GM21390 (cell line): ENCODE measurements at regions not wholly inside any gene's neighbourhood (a gene's known extent, or its start where the extent isn't known, plus 50 kb on each side); places are given as distances from the start of the nearest gene placed in this dataset.
A peak's percentile ranks its signal among the peaks of the same experiment; 100 is the strongest.
"Not testable (repeated sequence)": the region's sequence is repeated elsewhere in the genome, so short reads cannot be mapped to it uniquely, and the experiment has no call there.

Experiments used
- ATAC-seq: cut with Tn5 transposase; IDR thresholded peaks from one replicate; pipeline ENCODE4 v1.9.1; 2021; ENCODE audit not compliant: unreplicated experiment

DNA sequence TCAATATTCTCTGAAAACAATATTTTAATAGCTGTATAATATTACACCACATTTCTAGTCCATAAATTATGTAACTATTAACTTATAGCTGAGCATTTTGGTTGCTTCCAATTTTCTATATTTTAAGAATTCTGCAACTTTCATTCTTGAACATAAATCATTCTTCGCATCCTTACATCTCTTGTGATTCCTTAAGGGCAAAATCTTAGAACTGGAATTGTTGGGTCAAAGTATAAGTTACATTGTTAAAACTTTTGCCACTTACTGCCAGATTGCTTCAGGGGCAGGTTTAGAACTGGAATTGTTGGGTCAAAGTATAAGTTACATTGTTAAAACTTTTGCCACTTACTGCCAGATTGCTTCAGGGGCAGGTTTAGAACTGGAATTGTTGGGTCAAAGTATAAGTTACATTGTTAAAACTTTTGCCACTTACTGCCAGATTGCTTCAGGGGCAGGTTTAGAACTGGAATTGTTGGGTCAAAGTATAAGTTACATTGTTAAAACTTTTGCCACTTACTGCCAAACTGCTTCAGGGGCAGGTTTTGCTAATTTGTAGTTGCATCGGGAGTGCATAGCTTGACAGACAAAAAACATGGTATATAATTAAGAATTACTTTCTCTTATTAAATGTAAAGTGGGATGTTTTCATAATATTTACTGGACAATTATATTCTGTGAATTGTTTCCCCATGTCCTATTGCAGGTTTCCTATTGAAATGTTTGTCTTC lies 179.9 kb upstream of the OR13F1 start:
- not testable (repeated sequence) for ATAC-seq

DNA sequence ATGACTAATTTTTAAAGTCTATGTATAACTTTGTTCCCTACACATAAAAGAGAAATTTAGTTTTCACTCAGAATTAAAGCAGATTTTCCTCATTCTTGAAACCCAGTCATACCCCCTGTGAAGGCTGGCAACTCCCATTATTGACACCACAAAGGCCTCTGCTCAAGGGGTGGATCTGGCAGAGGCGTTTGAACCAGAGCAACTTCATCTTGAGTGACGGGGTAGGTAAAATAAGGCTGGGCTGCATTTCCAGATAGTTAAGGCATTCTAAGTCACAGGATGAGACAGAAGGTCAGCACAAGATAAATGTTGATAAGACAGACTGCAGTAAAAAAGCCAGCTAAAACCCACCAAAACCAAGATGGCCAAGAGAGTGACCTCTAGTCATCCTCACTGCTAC lies 177.2 kb upstream of the OR13F1 start:
- ATAC-seq = no peak

- no peak for ATAC-seq
These were observed 174.8 kb upstream of the OR13F1 start for GRCh38 chr9:104329245-104329644.

DNA sequence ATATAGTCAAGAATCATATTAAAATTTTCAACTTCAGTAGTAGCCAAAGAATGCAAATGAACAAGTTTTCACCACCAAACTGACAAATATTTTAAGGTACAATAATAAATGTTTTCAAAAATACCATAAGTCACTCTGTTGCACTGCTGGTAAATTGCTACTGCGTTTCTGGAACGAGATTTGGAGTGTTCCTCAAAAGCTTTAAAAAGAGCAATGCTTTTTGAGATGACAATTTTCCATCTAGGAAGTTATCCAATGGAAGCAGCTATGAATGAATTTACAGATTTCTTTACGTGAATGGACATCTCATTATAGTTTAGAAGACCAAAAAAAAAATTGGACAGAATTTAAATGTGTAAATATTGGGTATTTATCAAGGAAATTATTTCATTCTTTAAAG lies 173.2 kb upstream of the OR13F1 start:
- no peak for ATAC-seq

DNA sequence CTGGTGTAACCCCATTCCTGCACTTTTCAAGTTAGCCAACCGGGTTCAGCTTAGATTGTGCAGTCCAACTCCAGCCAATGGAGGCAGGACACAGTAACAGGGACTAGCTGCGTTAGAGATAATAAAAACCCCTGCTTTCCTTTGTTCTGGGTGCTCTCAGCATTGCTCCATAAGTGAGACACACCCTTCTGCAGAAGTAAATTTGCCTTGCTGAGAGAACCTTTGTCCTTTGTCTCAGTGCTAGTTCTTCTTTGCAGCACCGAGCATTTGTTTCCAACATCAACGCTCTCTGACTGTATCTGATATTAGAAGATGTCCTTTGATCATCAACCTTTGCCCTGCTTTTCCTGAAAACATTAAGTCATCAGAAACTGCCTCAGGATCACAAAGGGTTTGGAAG lies 169.5 kb upstream of the OR13F1 start:
- no peak for ATAC-seq

DNA sequence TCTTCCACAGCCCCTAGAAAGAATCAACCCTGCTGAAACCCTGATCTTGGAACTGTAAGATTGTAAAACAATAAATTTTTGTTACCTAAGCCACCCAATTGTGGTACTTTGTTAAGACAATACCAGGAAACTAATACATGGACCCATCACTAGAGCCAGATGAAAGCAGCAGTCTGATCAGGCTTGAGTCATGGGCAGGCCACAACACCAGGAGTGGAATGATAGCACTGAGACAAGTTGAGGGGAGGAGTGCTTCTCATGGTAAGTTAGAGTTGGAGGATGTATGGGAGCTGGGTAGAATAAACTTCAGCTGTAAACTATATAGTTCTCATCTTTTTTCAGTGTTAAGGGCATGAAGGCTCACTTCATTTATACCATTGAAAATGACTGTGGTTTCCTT lies 164.4 kb upstream of the OR13F1 start:
- ATAC-seq = no peak

- no peak for ATAC-seq
These were observed 161.5 kb upstream of the OR13F1 start for GRCh38 chr9:104342552-104342951.

GRCh38 chr9:104345061-104345460 lies 159.0 kb upstream of the OR13F1 start:
- ATAC-seq = no peak

GRCh38 chr9:104350541-104350940 lies 153.5 kb upstream of the OR13F1 start:
- ATAC-seq = no peak

- no peak for ATAC-seq
These were observed 152.3 kb upstream of the OR13F1 start for GRCh38 chr9:104351726-104352125.

DNA sequence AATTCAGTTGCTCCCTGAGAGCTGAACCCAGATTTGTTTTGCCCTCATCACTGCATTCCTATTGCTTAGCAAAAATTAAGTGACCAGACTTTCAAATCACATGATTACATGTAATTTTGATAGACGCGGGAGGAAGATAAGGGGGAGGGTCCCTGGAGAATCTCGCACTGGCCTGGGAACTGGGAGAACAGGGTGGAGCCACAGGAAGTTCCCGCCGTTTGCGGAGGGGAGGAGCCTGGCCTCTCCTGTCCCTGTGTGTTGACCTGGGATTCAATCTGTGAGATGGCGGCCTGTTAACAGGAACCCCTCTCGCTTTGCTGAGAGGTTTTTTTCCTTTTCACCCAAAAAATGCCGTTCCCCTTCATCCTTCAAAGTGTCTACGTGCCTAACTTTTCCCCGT lies 142.9 kb upstream of the OR13F1 start:
- ATAC-seq = no peak

- no peak for ATAC-seq
These were observed 141.1 kb upstream of the OR13F1 start for GRCh38 chr9:104362912-104363472.

- no peak for ATAC-seq
These were observed 136.6 kb upstream of the OR13F1 start for GRCh38 chr9:104367507-104367906.

DNA sequence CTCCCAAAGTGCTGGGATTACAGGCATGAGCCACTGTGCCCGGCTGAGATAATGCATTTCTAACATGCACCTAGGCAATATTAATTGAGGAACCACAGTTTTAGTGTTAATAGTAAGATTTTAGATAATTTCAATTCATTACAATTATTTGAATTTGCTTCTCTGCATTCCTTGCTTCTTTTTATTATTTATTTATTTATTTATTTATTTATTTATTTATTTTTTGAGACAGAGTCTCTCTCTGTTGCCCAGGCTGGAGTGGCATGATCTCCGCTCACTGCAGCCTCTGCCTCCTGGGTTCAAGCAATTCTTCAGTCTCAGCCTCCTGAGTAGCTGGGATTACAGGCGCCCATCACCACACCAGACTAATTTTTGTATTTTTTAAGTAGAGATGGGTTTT lies 135.7 kb upstream of the OR13F1 start:
- not testable (repeated sequence) for ATAC-seq

GRCh38 chr9:104374711-104375110 lies 129.4 kb upstream of the OR13F1 start:
- no peak for ATAC-seq

GRCh38 chr9:104386013-104386412 lies 118.0 kb upstream of the OR13F1 start:
- peak; percentile 6 for ATAC-seq

DNA sequence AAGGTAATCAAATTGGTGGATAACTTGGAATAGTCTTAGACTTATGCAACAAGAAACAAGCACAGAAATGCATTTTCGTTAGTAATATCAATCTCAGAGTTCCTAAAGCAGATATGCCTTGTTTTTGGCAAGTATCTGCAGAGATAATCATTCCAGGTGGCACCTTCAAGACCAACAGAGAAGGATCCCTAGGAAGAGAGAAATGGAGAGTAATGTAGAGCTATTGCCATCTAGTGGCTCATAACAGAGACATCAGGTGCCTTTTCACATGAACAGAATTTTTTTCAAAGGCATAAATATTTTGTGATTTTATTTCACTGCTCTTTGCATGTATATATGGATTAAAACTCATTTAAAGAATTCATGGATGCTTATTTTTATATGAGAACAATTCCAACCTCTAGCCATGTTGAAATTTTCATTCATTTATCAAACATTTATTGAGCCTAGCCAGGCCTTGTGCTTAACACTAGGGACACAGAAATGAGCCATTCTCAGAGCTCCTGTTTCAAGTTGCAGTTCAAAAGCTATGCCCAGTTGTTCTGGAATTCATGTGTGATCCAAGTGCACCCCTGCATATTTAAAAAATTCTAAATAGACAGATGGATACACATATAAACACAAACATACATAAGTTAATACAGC lies 117.5 kb upstream of the OR13F1 start:
- peak; percentile 78 for ATAC-seq

- no peak for ATAC-seq
These were observed 116.0 kb upstream of the OR13F1 start for GRCh38 chr9:104388071-104388470.

- no peak for ATAC-seq
These were observed 114.7 kb upstream of the OR13F1 start for GRCh38 chr9:104389341-104389740.

GRCh38 chr9:104394901-104395300 lies 109.2 kb upstream of the OR13F1 start:
- ATAC-seq = not testable (repeated sequence)

DNA sequence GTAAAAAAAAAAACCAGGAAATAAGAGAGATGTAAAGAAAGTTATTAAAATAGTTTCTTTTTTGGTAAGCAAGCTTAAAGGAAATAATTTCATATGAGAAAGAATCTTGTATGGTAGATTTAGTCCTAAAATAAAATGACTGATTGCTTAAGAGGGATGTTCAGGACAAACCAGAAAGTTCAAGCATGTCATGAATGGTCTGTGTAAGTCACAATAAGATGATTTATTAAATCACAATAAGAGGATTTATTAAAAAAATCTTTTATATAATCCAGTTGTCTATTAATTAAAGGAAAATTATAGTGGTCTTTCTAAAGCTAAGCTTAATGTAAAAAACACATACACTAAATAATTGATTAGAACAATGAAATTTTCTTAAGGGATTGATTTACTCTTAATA lies 91.8 kb upstream of the OR13F1 start:
- ATAC-seq = no peak

- no peak for ATAC-seq
These were observed 87.6 kb upstream of the OR13F1 start for GRCh38 chr9:104416470-104416869.
